ENCODE measurements at regions not wholly inside any gene's neighbourhood (a gene's known extent, or its start where the extent isn't known, plus 50 kb on each side); places are given as distances from the start of the nearest gene placed in this dataset.

- TF ChIP-seq CTCF (IDR thresholded peaks at IDR 0.05) (no peak), POLR2A (IDR thresholded peaks at IDR 0.05) (no peak), POLR2AphosphoS5 (IDR thresholded peaks at IDR 0.05) (no peak)
Observed at GRCh38 chr6:140284871-140285270, 910.4 kb upstream of the CITED2 start.
